GM13976 (cell line): ENCODE measurements at regions not wholly inside any gene's neighbourhood (a gene's known extent, or its start where the extent isn't known, plus 50 kb on each side); places are given as distances from the start of the nearest gene placed in this dataset.

Experiments
- DNase-seq: peaks from one replicate; pipeline ENCODE4 v3.0.0; 2012; ENCODE audit warnings: low spot score
- CTCF ChIP-seq: IDR thresholded peaks from 2 replicates; pipeline ENCODE4 v1.5.1; 2012; ENCODE audit warnings: borderline replicate concordance, mild to moderate bottlenecking; ENCODE audit not compliant: insufficient read depth; ENCODE audit errors: extremely low read depth, missing control alignments, control extremely low read depth
- in situ Hi-C: fragments of 300-500 bp; cut with MboI; formaldehyde crosslinking; loops from one replicate; pipeline ENCODE4 v1.12.0; 2022; ENCODE audit warnings: low sequenced_read_pairs, mixed read lengths, inconsistent platforms; ENCODE audit not compliant: unreplicated experiment

- in situ Hi-C loops, result no loop called here
- DNase-seq, result no peak
- TF ChIP-seq CTCF, result no peak
These were observed 227.8 kb upstream of the MIR17HG start for GRCh38 chr13:91119643-91120042.

GRCh38 chr13:91122766-91123165, 224.7 kb upstream of the MIR17HG start:
- no peak for TF ChIP-seq CTCF
- in situ Hi-C loops, result no loop called here
- no peak for DNase-seq

- in situ Hi-C loops, result no loop called here
- no peak for DNase-seq
- peak; percentile 3 for TF ChIP-seq CTCF
These were observed 223.9 kb upstream of the MIR17HG start for GRCh38 chr13:91123456-91124127.

GRCh38 chr13:91126806-91127205, 220.7 kb upstream of the MIR17HG start:
- TF ChIP-seq CTCF, result no peak
- DNase-seq, result no peak
- in situ Hi-C loops, result loop anchor here (25.0 kb wide), 1 partner anchor 285 kb away; no protein-coding TSS in a partner anchor

- in situ Hi-C loops, result loop anchor here (25.0 kb wide), 1 partner anchor 284 kb away; no protein-coding TSS in a partner anchor
- DNase-seq, result no peak
These were observed 219.5 kb upstream of the MIR17HG start for GRCh38 chr13:91127995-91128394.

GRCh38 chr13:91132381-91132780, 215.1 kb upstream of the MIR17HG start:
- DNase-seq, result no peak
- in situ Hi-C loops, result loop anchor here (25.0 kb wide), 1 partner anchor 280 kb away; no protein-coding TSS in a partner anchor
- no peak for TF ChIP-seq CTCF

More at GRCh38 chr13:91127995-91128394, 219.5 kb upstream of the MIR17HG start:
- no peak for TF ChIP-seq CTCF

- no peak for TF ChIP-seq CTCF
- no peak for DNase-seq
- in situ Hi-C loops, result loop anchor here (25.0 kb wide), 1 partner anchor 280 kb away; no protein-coding TSS in a partner anchor
These were observed 214.7 kb upstream of the MIR17HG start for GRCh38 chr13:91132786-91133185.
